PC-3 (cell line): ENCODE measurements at regions not wholly inside any gene's neighbourhood (a gene's known extent, or its start where the extent isn't known, plus 50 kb on each side); places are given as distances from the start of the nearest gene placed in this dataset.

Experiments
- ATAC-seq: fragments of 200-7000 bp; cut with Tn5 transposase; 2 replicates; pipeline ENCODE4 v1.9.1; 2020; ENCODE audit warnings: mild to moderate bottlenecking, moderate library complexity
- BruUV-seq: library from RNA; stranded (reverse); fragments of 400-500 nt; replicated peaks from 2 replicates; lab custom pipeline; 2021; lab: Mats Ljungman, UMichigan
- CTCF ChIA-PET: fragments of 300-600 bp; sonication (Branson Sonifier 250); formaldehyde crosslinking; loops from one replicate; lab custom pipeline; 2022; ENCODE audit warnings: antibody characterized with exemption; lab: Charles Lee
- POLR2A ChIA-PET: fragments of 300-600 bp; sonication (Branson Sonifier 250); formaldehyde crosslinking; loops from one replicate; lab custom pipeline; 2022; ENCODE audit warnings: antibody characterized with exemption; ENCODE audit not compliant: unreplicated experiment; lab: Charles Lee
- DNase-seq: peaks from one replicate; pipeline ENCODE4 v3.0.0-alpha.2; 2015
- H2AFZ ChIP-seq: fragments of 300-600 bp; sonication (generic); 2 replicates; pipeline ENCODE4 v1.6.0; 2016; ENCODE audit warnings: antibody characterized with exemption, low read length
- H3F3A ChIP-seq: fragments of 300-600 bp; sonication (generic); one replicate; pipeline ENCODE4 v1.6.0; 2017; ENCODE audit warnings: antibody characterized with exemption, low read length, control low read depth, mild to moderate bottlenecking; ENCODE audit not compliant: unreplicated experiment
- H3K27ac ChIP-seq: fragments of 300-600 bp; sonication (generic); 2 replicates; pipeline ENCODE4 v1.5.1; 2016; ENCODE audit warnings: mild to moderate bottlenecking, low read length
- H3K27me3 ChIP-seq: fragments of 300-600 bp; sonication (generic); 2 replicates; pipeline ENCODE4 v1.6.1; 2016; ENCODE audit warnings: low read length, mixed read lengths
- H3K36me3 ChIP-seq: fragments of 300-600 bp; sonication (generic); 2 replicates; pipeline ENCODE4 v1.6.1; 2016; ENCODE audit warnings: low read depth, mixed run types, low read length, mixed read lengths
- H3K4me1 ChIP-seq: fragments of 300-600 bp; sonication (generic); 2 replicates; pipeline ENCODE4 v1.5.1; 2016; ENCODE audit warnings: low read length; ENCODE audit not compliant: insufficient read depth
- H3K4me2 ChIP-seq: fragments of 300-600 bp; sonication (generic); 2 replicates; pipeline ENCODE4 v1.6.0; 2016; ENCODE audit warnings: low read length
- H3K4me3 ChIP-seq: fragments of 300-600 bp; sonication (generic); 2 replicates; pipeline ENCODE4 v1.5.1; 2016; ENCODE audit warnings: mild to moderate bottlenecking, low read length, mixed read lengths
- H3K79me2 ChIP-seq: fragments of 300-600 bp; sonication (generic); 2 replicates; pipeline ENCODE4 v1.6.1; 2017; ENCODE audit warnings: low read length, mixed read lengths
- H3K9ac ChIP-seq: fragments of 300-600 bp; sonication (generic); 2 replicates; pipeline ENCODE4 v1.6.0; 2016; ENCODE audit warnings: mild to moderate bottlenecking, low read length
- H3K9me2 ChIP-seq: fragments of 300-600 bp; sonication (generic); replicated peaks from 2 replicates; pipeline ENCODE4 v1.6.1; 2016; ENCODE audit warnings: mixed run types, low read length, mixed read lengths
- H3K9me3 ChIP-seq: fragments of 300-600 bp; sonication (generic); 2 replicates; pipeline ENCODE4 v1.6.1; 2016; ENCODE audit warnings: low read length, mixed read lengths
- H4K20me1 ChIP-seq: fragments of 300-600 bp; sonication (generic); 2 replicates; pipeline ENCODE4 v1.6.1; 2016; ENCODE audit warnings: low read length, mixed read lengths
- EZH2 ChIP-seq: fragments of 300-600 bp; sonication (generic); IDR thresholded peaks from one replicate; pipeline ENCODE4 v1.6.1; 2017; ENCODE audit warnings: antibody characterized with exemption, mild to moderate bottlenecking, low read length; ENCODE audit not compliant: unreplicated experiment
- EZH2phosphoT487 ChIP-seq: fragments of 300-600 bp; sonication (generic); IDR thresholded peaks from 2 replicates; pipeline ENCODE4 v1.6.1; 2018; ENCODE audit warnings: mild to moderate bottlenecking, antibody characterized with exemption, low read length, borderline replicate concordance
- intact Hi-C: fragments of 100-400 bp; cut with micrococcal nuclease; formaldehyde crosslinking; loops from 2 replicates; pipeline ENCODE4 v1.9.0; 2023
- TF ChIP-seq, protein P1 (sequence below): fragments of 300-600 bp; sonication (generic); conservative IDR thresholded peaks from 2 replicates; pipeline ENCODE4 v1.5.1; 2017; ENCODE audit warnings: antibody characterized with exemption, low read depth, mild to moderate bottlenecking, low read length

DNA sequence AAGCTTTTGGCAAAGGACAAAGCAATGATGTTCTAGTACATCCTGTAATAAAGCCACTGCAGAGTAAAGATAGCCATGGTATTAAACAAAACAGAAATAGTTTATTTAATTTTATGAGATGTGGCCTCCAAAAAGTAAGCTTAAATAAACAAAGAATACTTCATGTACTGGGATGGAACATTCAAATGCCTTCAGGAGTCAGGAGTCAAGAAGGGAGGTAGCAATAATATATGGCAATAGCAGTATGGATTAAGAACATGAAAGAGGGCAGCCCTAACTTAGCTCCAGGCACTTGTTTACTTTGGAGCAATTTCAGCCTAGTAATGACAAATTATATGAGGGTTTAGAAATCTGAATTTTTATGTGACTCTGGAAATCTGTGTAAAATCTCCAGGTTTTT is 343.9 kb upstream of the THRB start:
- H3K27me3 ChIP-seq: peaks cover 37% of the 10 kb centered on the region
- ChIA-PET POLR2A (no interaction called here), CTCF (no interaction called here)
- H3K36me3 ChIP-seq: no peaks in the 10 kb centered on the region
- TF ChIP-seq EZH2: no peak
- TF ChIP-seq, protein P1, sequence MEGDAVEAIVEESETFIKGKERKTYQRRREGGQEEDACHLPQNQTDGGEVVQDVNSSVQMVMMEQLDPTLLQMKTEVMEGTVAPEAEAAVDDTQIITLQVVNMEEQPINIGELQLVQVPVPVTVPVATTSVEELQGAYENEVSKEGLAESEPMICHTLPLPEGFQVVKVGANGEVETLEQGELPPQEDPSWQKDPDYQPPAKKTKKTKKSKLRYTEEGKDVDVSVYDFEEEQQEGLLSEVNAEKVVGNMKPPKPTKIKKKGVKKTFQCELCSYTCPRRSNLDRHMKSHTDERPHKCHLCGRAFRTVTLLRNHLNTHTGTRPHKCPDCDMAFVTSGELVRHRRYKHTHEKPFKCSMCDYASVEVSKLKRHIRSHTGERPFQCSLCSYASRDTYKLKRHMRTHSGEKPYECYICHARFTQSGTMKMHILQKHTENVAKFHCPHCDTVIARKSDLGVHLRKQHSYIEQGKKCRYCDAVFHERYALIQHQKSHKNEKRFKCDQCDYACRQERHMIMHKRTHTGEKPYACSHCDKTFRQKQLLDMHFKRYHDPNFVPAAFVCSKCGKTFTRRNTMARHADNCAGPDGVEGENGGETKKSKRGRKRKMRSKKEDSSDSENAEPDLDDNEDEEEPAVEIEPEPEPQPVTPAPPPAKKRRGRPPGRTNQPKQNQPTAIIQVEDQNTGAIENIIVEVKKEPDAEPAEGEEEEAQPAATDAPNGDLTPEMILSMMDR: no peak
- TF ChIP-seq EZH2phosphoT487: no peak
- intact Hi-C loops: no loop called here
- no peak overlapping the region for H3K4me3 ChIP-seq
- ATAC-seq (no peak), DNase-seq (no peak)
- H3K4me1 ChIP-seq: no peaks in the 10 kb centered on the region
- H3K9ac ChIP-seq: no peak overlapping the region
- H3F3A ChIP-seq: no peaks in the 10 kb centered on the region
- H3K9me3 ChIP-seq: no peaks in the 10 kb centered on the region
- no TSS peak for BruUV-seq
- no peak overlapping the region for H3K4me2 ChIP-seq
- no peak overlapping the region for H2AFZ ChIP-seq
- no peak overlapping the region for H3K27ac ChIP-seq
- H3K9me2 ChIP-seq: no peaks in the 10 kb centered on the region
- H3K79me2 ChIP-seq: no peaks in the 10 kb centered on the region
- no peaks in the 10 kb centered on the region for H4K20me1 ChIP-seq

DNA sequence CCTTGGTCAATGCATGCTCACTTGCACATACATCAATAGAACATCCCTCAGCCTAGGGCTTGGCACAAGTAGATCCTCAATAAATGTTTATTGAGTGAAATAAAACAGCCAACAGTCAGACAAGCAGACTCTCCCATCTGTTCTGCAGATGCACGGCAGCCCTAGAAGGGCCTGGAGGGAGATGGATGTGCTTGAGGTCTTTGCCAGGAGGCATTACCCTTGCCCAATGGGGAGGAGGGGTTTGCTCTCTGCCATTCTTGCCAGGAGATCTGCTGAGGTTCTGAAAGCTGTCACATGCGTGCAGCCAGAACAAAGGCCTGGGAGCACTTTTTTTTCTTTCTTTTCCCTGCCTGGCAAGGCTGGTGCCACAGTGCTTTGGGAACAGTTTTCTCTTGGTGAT is 349.3 kb upstream of the THRB start:
- Histone ChIP-seq H3F3A (no peaks in the 10 kb centered on the region), H3K9me3 (no peaks in the 10 kb centered on the region), H2AFZ (no peak overlapping the region), H3K79me2 (no peaks in the 10 kb centered on the region), H3K9ac (no peak overlapping the region), H3K36me3 (no peaks in the 10 kb centered on the region), H3K4me2 (no peak overlapping the region), H3K27me3 (0 out of 2 replicates have a peak, but pooled peaks cover 3% of the 10 kb centered on the region), H3K4me1 (no peaks in the 10 kb centered on the region), H3K4me3 (no peak overlapping the region), H4K20me1 (no peaks in the 10 kb centered on the region), H3K27ac (no peak overlapping the region), H3K9me2 (no peaks in the 10 kb centered on the region)
- TF ChIP-seq, protein P1: no peak
- TF ChIP-seq EZH2: no peak
- POLR2A ChIA-PET: no interaction called here
- intact Hi-C loops: no loop called here
- CTCF ChIA-PET: no interaction called here
- ATAC-seq: no peak
- BruUV-seq: no TSS peak
- DNase-seq: no peak

DNA sequence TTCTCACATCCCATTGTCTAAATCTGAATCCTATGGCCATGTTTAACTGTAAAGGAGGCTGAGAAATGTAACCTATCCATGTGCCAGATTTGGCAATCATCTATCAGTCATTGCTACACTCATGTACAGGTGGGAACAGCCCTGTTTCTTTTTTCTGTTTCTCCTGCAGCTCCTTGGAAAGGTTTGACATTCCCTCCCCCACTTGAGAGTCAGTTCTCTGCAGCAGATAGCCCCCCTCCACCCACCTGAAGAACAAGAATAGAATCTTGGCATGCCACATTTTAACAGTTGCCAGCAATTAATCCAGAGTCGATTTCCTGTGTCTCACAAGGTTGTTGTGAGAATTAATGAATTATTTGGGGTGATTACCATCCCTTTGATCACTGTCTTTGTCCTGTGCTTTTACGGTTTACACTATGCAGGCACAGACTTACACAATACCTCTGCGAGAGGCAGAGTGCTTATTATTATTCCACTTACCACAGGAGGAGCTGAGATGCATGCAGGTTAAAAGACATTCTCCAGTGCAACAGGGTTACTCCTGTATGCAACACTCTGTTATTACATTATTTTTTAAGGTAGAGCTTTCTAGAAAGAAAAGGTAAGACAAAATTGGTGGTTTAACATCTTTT is 351.0 kb upstream of the THRB start:
- POLR2A ChIA-PET: no interaction called here

More for the DNA sequence above, 351.0 kb upstream of the THRB start:
- H3K9me3 ChIP-seq: no peaks in the 10 kb centered on the region
- no peaks in the 10 kb centered on the region for H3K9me2 ChIP-seq
- H3K36me3 ChIP-seq: no peaks in the 10 kb centered on the region
- H3K27ac ChIP-seq: no peak overlapping the region
- no peak overlapping the region for H3K4me3 ChIP-seq
- no peak overlapping the region for H3K9ac ChIP-seq
- ATAC-seq (no peak), DNase-seq (no peak)
- intact Hi-C loops: no loop called here
- H3K27me3 ChIP-seq: peaks cover 5% of the 10 kb centered on the region; the same call in 1 of the 2 replicates
- H3K4me2 ChIP-seq: no peak overlapping the region
- H3F3A ChIP-seq: no peaks in the 10 kb centered on the region
- no peak overlapping the region for H2AFZ ChIP-seq
- H4K20me1 ChIP-seq: no peaks in the 10 kb centered on the region
- no TSS peak for BruUV-seq
- CTCF ChIA-PET: no interaction called here
- TF ChIP-seq, protein P1: no peak
- no peak for TF ChIP-seq EZH2phosphoT487
- no peak for TF ChIP-seq EZH2
- H3K4me1 ChIP-seq: no peaks in the 10 kb centered on the region
- H3K79me2 ChIP-seq: no peaks in the 10 kb centered on the region
